GM23338 (cell line): ENCODE measurements at regions not wholly inside any gene's neighbourhood (a gene's known extent, or its start where the extent isn't known, plus 50 kb on each side); places are given as distances from the start of the nearest gene placed in this dataset.

ENCODE experiments used
- ATAC-seq: fragments of 200-7000 bp; cut with Tn5 transposase; 3 replicates; pipeline ENCODE4 v1.9.1; 2020
- DNase-seq: peaks from one replicate; pipeline ENCODE4 v3.0.0-alpha.2; 2015; ENCODE audit warnings: low spot score
- H2AFZ ChIP-seq: fragments of 200-600 bp; sonication (generic); 2 replicates; pipeline ENCODE4 v1.8.0; 2016; ENCODE audit warnings: antibody characterized with exemption, mild to moderate bottlenecking, moderate library complexity
- H3F3A ChIP-seq: fragments of 200-600 bp; sonication (generic); replicated peaks from 2 replicates; pipeline ENCODE4 v1.8.0; 2017; ENCODE audit warnings: antibody characterized with exemption, mixed run types, low read depth
- H3K27ac ChIP-seq: fragments of 200-600 bp; sonication (generic); 2 replicates; pipeline ENCODE4 v1.6.1; 2016; ENCODE audit warnings: low read depth
- H3K27me3 ChIP-seq: fragments of 200-600 bp; sonication (generic); 2 replicates; pipeline ENCODE4 v1.8.0; 2016; ENCODE audit warnings: mild to moderate bottlenecking, mixed run types, moderate library complexity; ENCODE audit not compliant: insufficient read depth
- H3K36me3 ChIP-seq: fragments of 200-600 bp; sonication (generic); 2 replicates; pipeline ENCODE4 v1.8.0; 2016; ENCODE audit warnings: mild to moderate bottlenecking; ENCODE audit not compliant: insufficient read depth
- H3K4me1 ChIP-seq: fragments of 200-600 bp; sonication (generic); 2 replicates; pipeline ENCODE4 v1.8.0; 2016; ENCODE audit warnings: mild to moderate bottlenecking, moderate library complexity; ENCODE audit not compliant: insufficient read depth
- H3K4me2 ChIP-seq: fragments of 200-600 bp; sonication (generic); 2 replicates; pipeline ENCODE4 v1.7.1; 2017; ENCODE audit warnings: mixed run types
- H3K4me3 ChIP-seq: fragments of 200-600 bp; sonication (generic); 2 replicates; pipeline ENCODE4 v1.6.1; 2016; ENCODE audit warnings: mixed run types
- H3K79me2 ChIP-seq: fragments of 200-600 bp; sonication (generic); replicated peaks from 2 replicates; pipeline ENCODE4 v1.8.0; 2017; ENCODE audit warnings: mild to moderate bottlenecking; ENCODE audit not compliant: insufficient read depth
- H3K9me2 ChIP-seq: fragments of 200-600 bp; sonication (generic); 2 replicates; pipeline ENCODE4 v1.8.0; 2017; ENCODE audit not compliant: insufficient read depth
- H4K20me1 ChIP-seq: fragments of 200-600 bp; sonication (generic); replicated peaks from 2 replicates; pipeline ENCODE4 v1.8.0; 2017; ENCODE audit warnings: mild to moderate bottlenecking; ENCODE audit not compliant: insufficient read depth
- H3K27ac Mint-ChIP-seq: 2 replicates; pipeline ENCODE4 v1.8.0; 2020; ENCODE audit warnings: inconsistent platforms, mild to moderate bottlenecking, moderate library complexity, mixed read lengths
- H3K27me3 Mint-ChIP-seq: 3 replicates; pipeline ENCODE4 v1.8.0; 2022; ENCODE audit warnings: low read depth, mild to moderate bottlenecking, moderate library complexity, mixed read lengths, inconsistent platforms; ENCODE audit not compliant: insufficient read depth, poor library complexity
- H3K36me3 Mint-ChIP-seq: 3 replicates; pipeline ENCODE4 v1.8.0; 2021; ENCODE audit warnings: low read depth, mild to moderate bottlenecking, inconsistent platforms, moderate library complexity, mixed read lengths
- H3K4me1 Mint-ChIP-seq: 3 replicates; pipeline ENCODE4 v1.8.0; 2020; ENCODE audit warnings: mild to moderate bottlenecking, inconsistent platforms, mixed read lengths
- H3K4me3 Mint-ChIP-seq: 3 replicates; pipeline ENCODE4 v1.8.0; 2021; ENCODE audit warnings: moderate library complexity, mild to moderate bottlenecking, inconsistent platforms, mixed read lengths
- H3K9me3 Mint-ChIP-seq: 3 replicates; pipeline ENCODE4 v1.8.0; 2020; ENCODE audit warnings: moderate library complexity, mild to moderate bottlenecking, inconsistent platforms, mixed read lengths
- CTCF ChIP-seq, 2 experiments: fragments of 200-600 bp in 1 of 2; sonication (generic) in 1 of 2; conservative IDR thresholded peaks; 2 replicates each; pipeline versions ENCODE4 v1.5.1 to v1.6.1; 2016 to 2017; ENCODE audit warnings: antibody characterized with exemption in 2 of 2, low read depth in 2 of 2, mild to moderate bottlenecking in 2 of 2, moderate library complexity in 1 of 2
- ETS1 ChIP-seq: IDR thresholded peaks from 2 replicates; pipeline ENCODE4 v1.6.1; 2016; ENCODE audit warnings: antibody characterized with exemption
- JUNB ChIP-seq: IDR thresholded peaks from one replicate; pipeline ENCODE4 v1.6.1; 2016; ENCODE audit warnings: antibody characterized with exemption; ENCODE audit not compliant: unreplicated experiment
- NANOG ChIP-seq: IDR thresholded peaks from 2 replicates; pipeline ENCODE4 v1.6.1; 2016; ENCODE audit warnings: antibody characterized with exemption, borderline replicate concordance
- REST ChIP-seq: IDR thresholded peaks from one replicate; pipeline ENCODE4 v1.6.1; 2018; ENCODE audit warnings: antibody characterized with exemption; ENCODE audit not compliant: unreplicated experiment
- STAT1 ChIP-seq: IDR thresholded peaks from one replicate; pipeline ENCODE4 v1.6.1; 2016; ENCODE audit warnings: antibody characterized with exemption; ENCODE audit not compliant: unreplicated experiment
- ZNF462 ChIP-seq: fragments of 250-450 bp; sonication (Bioruptor Pico); IDR thresholded peaks from 2 replicates; pipeline ENCODE4 v1.5.0; 2020; ENCODE audit warnings: mild to moderate bottlenecking, moderate library complexity

- TF ChIP-seq NANOG, result no peak
- TF ChIP-seq REST, result no peak
- TF ChIP-seq STAT1, result no peak
- TF ChIP-seq JUNB, result no peak
- no peak for TF ChIP-seq ZNF462 (CRISPR knock-in tag)
- TF ChIP-seq CTCF (conservative IDR thresholded peaks at IDR 0.05; ENCODE audit: low read depth in 2 of 2), result no peak
- TF ChIP-seq ETS1, result no peak
- Histone ChIP-seq H3K36me3 (no peaks in the 10 kb centered on the region), H3K79me2 (no peaks in the 10 kb centered on the region), H3K9me2 (no peaks in the 10 kb centered on the region), H3K4me3 (no peak overlapping the region), H3F3A (no peaks in the 10 kb centered on the region), H3K4me2 (no peak overlapping the region), H3K27ac (no peak overlapping the region), H3K27me3 (no peaks in the 10 kb centered on the region), H4K20me1 (no peaks in the 10 kb centered on the region), H2AFZ (no peak overlapping the region), H3K4me1 (no peaks in the 10 kb centered on the region)
- Mint-ChIP-seq H3K4me3 (no peak overlapping the region), H3K27ac (no peak overlapping the region), H3K9me3 (peaks cover 7% of the 10 kb centered on the region), H3K4me1 (no peaks in the 10 kb centered on the region), H3K36me3 (no peaks in the 10 kb centered on the region; the same call in 2 of the 3 replicates), H3K27me3 (peaks cover 14% of the 10 kb centered on the region)
- DNase-seq (no peak), ATAC-seq (no peak)
Measured at GRCh38 chr16:87131061-87131995, 185.9 kb downstream of the C16orf95 start.
